Endothelial cell of umbilical vein (primary cell): ENCODE measurements at regions not wholly inside any gene's neighbourhood (a gene's known extent, or its start where the extent isn't known, plus 50 kb on each side); places are given as distances from the start of the nearest gene placed in this dataset.
"Not testable (repeated sequence)": the region's sequence is repeated elsewhere in the genome, so short reads cannot be mapped to it uniquely, and the experiment has no call there.

Experiments used
- BruUV-seq: library from RNA; stranded (reverse); fragments of 400-500 nt; replicated peaks from 2 replicates; lab custom pipeline; 2021; lab: Mats Ljungman, UMichigan
- CTCF ChIA-PET: fragments of 300-600, 350-600 bp; sonication (Branson Sonifier 250); formaldehyde crosslinking; loops from one replicate; lab custom pipeline; 2021; ENCODE audit warnings: antibody characterized with exemption, inconsistent platforms; lab: Charles Lee
- POLR2A ChIA-PET: fragments of 300-600, 350-600 bp; sonication (Branson Sonifier 250); formaldehyde crosslinking; loops from one replicate; lab custom pipeline; 2021; ENCODE audit warnings: antibody characterized with exemption, inconsistent platforms; lab: Charles Lee
- DNase-seq: peaks from one replicate; pipeline ENCODE4 v3.0.0-alpha.2; 2011; ENCODE audit warnings: low read depth, low spot score
- FAIRE-seq: peaks from 2 replicates; lab custom pipeline; 2011; peaks lifted over from hg19 to GRCh38; lab: Jason Lieb, UNC
- H2AFZ ChIP-seq: 2 replicates; pipeline ENCODE4 v1.6.0; 2012; ENCODE audit warnings: low read depth, low read length, control low read depth, inconsistent platforms
- H3K27ac ChIP-seq: 2 replicates; pipeline ENCODE4 v1.5.1; 2011; ENCODE audit warnings: low read depth, mild to moderate bottlenecking, control low read depth, low read length, moderate library complexity; ENCODE audit not compliant: insufficient read depth
- H3K27me3 ChIP-seq, 2 experiments: 2 replicates each; pipeline versions ENCODE4 v1.6.0 to v1.6.1; 2011; ENCODE audit warnings: low read length in 2 of 2, mixed read lengths in 1 of 2; ENCODE audit not compliant: control insufficient read depth in 2 of 2, insufficient read depth in 2 of 2
- H3K36me3 ChIP-seq, 2 experiments: 2 replicates in 1 of 2; 3 replicates in 1 of 2; pipeline ENCODE4 v1.5.1; 2011; ENCODE audit warnings: low read length in 2 of 2, mild to moderate bottlenecking in 1 of 2, moderate library complexity in 1 of 2; ENCODE audit not compliant: control insufficient read depth in 2 of 2, insufficient read depth in 2 of 2; ENCODE audit errors: extremely low read depth in 1 of 2
- H3K4me1 ChIP-seq: 3 replicates; pipeline ENCODE4 v1.5.1; 2011; ENCODE audit warnings: mild to moderate bottlenecking, low read length; ENCODE audit not compliant: control insufficient read depth, insufficient read depth; ENCODE audit errors: extremely low read depth
- H3K4me2 ChIP-seq: 2 replicates; pipeline ENCODE4 v1.6.1; 2011; ENCODE audit warnings: low read length, control low read depth, mixed read lengths; ENCODE audit not compliant: insufficient read depth
- H3K4me3 ChIP-seq, 3 experiments: fragments of 200-600 bp in 1 of 3; sonication (generic), shearing (Covaris generic) in 1 of 3; replicated peaks in 1 of 3; 2 replicates each; pipeline ENCODE4 v1.5.1; 2011 to 2016; ENCODE audit warnings: control low read depth in 3 of 3, low read length in 3 of 3, mild to moderate bottlenecking in 2 of 3, inconsistent platforms in 1 of 3, low read depth in 1 of 3, moderate library complexity in 1 of 3; ENCODE audit not compliant: insufficient read depth in 1 of 3
- H3K79me2 ChIP-seq: 2 replicates; pipeline ENCODE4 v1.6.0; 2012; ENCODE audit warnings: low read length, inconsistent platforms; ENCODE audit not compliant: control insufficient read depth, insufficient read depth
- H3K9ac ChIP-seq: replicated peaks from 2 replicates; pipeline ENCODE3; 2011; ENCODE audit warnings: low read length, control low read depth; ENCODE audit not compliant: insufficient read depth; ENCODE audit errors: extremely low read depth
- H3K9me1 ChIP-seq: replicated peaks from 3 replicates; pipeline ENCODE4 v1.6.0; 2011; ENCODE audit warnings: mild to moderate bottlenecking, low read length; ENCODE audit not compliant: control insufficient read depth, insufficient read depth; ENCODE audit errors: extremely low read depth
- H3K9me3 ChIP-seq: replicated peaks from 2 replicates; pipeline ENCODE4 v1.5.1; 2012; ENCODE audit warnings: low read length, inconsistent platforms; ENCODE audit not compliant: control insufficient read depth, insufficient read depth
- H4K20me1 ChIP-seq: replicated peaks from 2 replicates; pipeline ENCODE3; 2011; ENCODE audit warnings: mild to moderate bottlenecking, low read length; ENCODE audit not compliant: control insufficient read depth, insufficient read depth; ENCODE audit errors: extremely low read depth
- CTCF ChIP-seq, 2 donors: IDR thresholded peaks; 1 replicate in 1 of 2; 2 replicates in 1 of 2; pipeline ENCODE4 v1.5.1; 2011; ENCODE audit warnings: low read length in 2 of 2, mild to moderate bottlenecking in 2 of 2, moderate library complexity in 2 of 2, control low read depth in 1 of 2, inconsistent platforms in 1 of 2, low read depth in 1 of 2; ENCODE audit not compliant: insufficient read depth in 1 of 2; ENCODE audit errors: extremely low read depth in 1 of 2
- EZH2 ChIP-seq: IDR thresholded peaks from 2 replicates; pipeline ENCODE4 v1.6.1; 2012; ENCODE audit warnings: borderline replicate concordance, low read depth, mild to moderate bottlenecking, moderate library complexity, low read length, inconsistent platforms; ENCODE audit not compliant: severe bottlenecking
- FOS ChIP-seq: IDR thresholded peaks from 2 replicates; pipeline ENCODE4 v1.6.1; 2011; ENCODE audit warnings: mild to moderate bottlenecking, low read length, moderate library complexity, borderline replicate concordance; ENCODE audit not compliant: insufficient read depth
- GATA2 ChIP-seq: IDR thresholded peaks from 2 replicates; pipeline ENCODE4 v1.7.0; 2011; ENCODE audit warnings: low read depth, mild to moderate bottlenecking, moderate library complexity, mixed read lengths, low read length; ENCODE audit not compliant: insufficient read length, insufficient read depth
- JUN ChIP-seq: IDR thresholded peaks from 2 replicates; pipeline ENCODE4 v1.6.1; 2011; ENCODE audit warnings: borderline replicate concordance, low read depth; ENCODE audit not compliant: insufficient read length, insufficient read depth
- MAX ChIP-seq: IDR thresholded peaks from 2 replicates; pipeline ENCODE4 v1.6.1; 2011; ENCODE audit not compliant: insufficient read depth, insufficient read length
- MYC ChIP-seq: IDR thresholded peaks from one replicate; pipeline ENCODE4 v1.6.1; 2011; ENCODE audit warnings: mild to moderate bottlenecking, low read depth, low read length
- POLR2A ChIP-seq: IDR thresholded peaks from 2 replicates; pipeline ENCODE4 v1.6.1; 2012; ENCODE audit warnings: low read depth, mild to moderate bottlenecking, control low read depth, low read length
- POLR2AphosphoS5 ChIP-seq: IDR thresholded peaks from 2 replicates; pipeline ENCODE4 v1.6.1; 2012; ENCODE audit warnings: low read depth, mild to moderate bottlenecking, control low read depth, low read length, moderate library complexity; ENCODE audit not compliant: insufficient read depth
- dilution Hi-C: fragments of 300-500 bp; cut with MboI; formaldehyde crosslinking; loops from one replicate; pipeline ENCODE4 v1.15.0; 2019; ENCODE audit warnings: low sequenced_read_pairs; ENCODE audit not compliant: extremely low pct_ligation_motif_present
- intact Hi-C: fragments of 100-400 bp; cut with micrococcal nuclease; formaldehyde crosslinking; loops from one replicate; pipeline ENCODE4 v1.10.0; 2022

- DNase-seq: no peak
- no peaks in the 10 kb centered on the region for H4K20me1 ChIP-seq
- H3K27me3 ChIP-seq: no peaks in the 10 kb centered on the region
- no peak overlapping the region for H3K4me3 ChIP-seq
- no peak overlapping the region for H3K9ac ChIP-seq
- H3K27ac ChIP-seq: no peak overlapping the region
- no peak overlapping the region for H3K4me2 ChIP-seq
- no peaks in the 10 kb centered on the region for H3K9me3 ChIP-seq
- no peaks in the 10 kb centered on the region for H3K9me1 ChIP-seq
- no peak for FAIRE-seq
- dilution Hi-C loops (no loop called here), intact Hi-C loops (no loop called here)
- no peaks in the 10 kb centered on the region for H3K79me2 ChIP-seq
- CTCF ChIA-PET: interaction anchor here (1.3 kb wide), 1 partner anchor 9 kb away, joined by 3 read pairs; no protein-coding TSS in a partner anchor
- POLR2A ChIA-PET: no interaction called here
- no peak for TF ChIP-seq CTCF (IDR thresholded peaks at IDR 0.05; ENCODE audit: extremely low read depth in 1 of 2, insufficient read depth in 1 of 2, low read depth in 1 of 2, low read length in 2 of 2)
- TF ChIP-seq MAX: no peak
- TF ChIP-seq GATA2: no peak
- TF ChIP-seq JUN: no peak
- no peak for TF ChIP-seq EZH2
- TF ChIP-seq FOS: no peak
- no peak for TF ChIP-seq POLR2AphosphoS5
- TF ChIP-seq MYC: no peak
- TF ChIP-seq POLR2A: no peak
- BruUV-seq: no TSS peak
- H3K4me1 ChIP-seq: no peaks in the 10 kb centered on the region
- no peak overlapping the region for H2AFZ ChIP-seq
- H3K36me3 ChIP-seq: no peaks in the 10 kb centered on the region
Measured at GRCh38 chr1:108320849-108321248, 77.0 kb upstream of the NBPF4 start.

GRCh38 chr1:108325338-108325737 is 81.5 kb upstream of the NBPF4 start:
- BruUV-seq, H3K4me1 ChIP-seq, H4K20me1 ChIP-seq, H3K27ac ChIP-seq, POLR2A ChIA-PET, CTCF ChIA-PET, H3K79me2 ChIP-seq, H3K9me3 ChIP-seq, H2AFZ ChIP-seq, H3K36me3 ChIP-seq, H3K4me2 ChIP-seq, H3K4me3 ChIP-seq, H3K27me3 ChIP-seq, FAIRE-seq, H3K9ac ChIP-seq, H3K9me1 ChIP-seq, dilution Hi-C loops, DNase-seq, intact Hi-C loops: not testable (repeated sequence)
